Stimulated activated CD4-positive, alpha-beta T cell treated with anti-CD3 and anti-CD28 coated beads, TNF-alpha, amount 100 ng/mL, for 1 hour (primary cell): ENCODE measurements at regions not wholly inside any gene's neighbourhood (a gene's known extent, or its start where the extent isn't known, plus 50 kb on each side); places are given as distances from the start of the nearest gene placed in this dataset.
"Not testable (repeated sequence)": the region's sequence is repeated elsewhere in the genome, so short reads cannot be mapped to it uniquely, and the experiment has no call there.

Experiments used
- DNase-seq, 3 donors: peaks; one replicate each; pipeline ENCODE4 v3.0.0-alpha.2; 2020; ENCODE audit warnings: low read depth in 3 of 3, low spot score in 1 of 3

DNA sequence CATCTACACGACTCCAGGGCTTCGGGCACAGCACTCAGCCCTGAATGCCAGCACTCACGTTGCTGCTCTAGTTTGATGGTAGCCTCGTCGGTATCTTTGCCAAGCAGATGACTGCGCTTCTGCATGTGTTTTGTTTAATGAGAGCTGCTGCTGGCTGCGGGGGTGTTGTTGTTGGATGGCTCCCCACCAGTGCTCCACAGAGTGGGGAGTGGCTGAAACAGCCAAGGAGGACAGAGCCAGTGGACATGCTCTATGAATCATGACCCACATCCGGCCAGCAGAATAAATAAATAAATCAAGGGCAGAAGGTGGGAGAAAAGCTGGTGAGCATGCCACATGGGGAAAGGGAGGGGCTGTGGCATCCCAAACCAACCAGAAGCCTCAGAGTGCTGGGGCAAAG lies 131.2 kb upstream of the SOX11 start:
- DNase-seq: no peak

DNA sequence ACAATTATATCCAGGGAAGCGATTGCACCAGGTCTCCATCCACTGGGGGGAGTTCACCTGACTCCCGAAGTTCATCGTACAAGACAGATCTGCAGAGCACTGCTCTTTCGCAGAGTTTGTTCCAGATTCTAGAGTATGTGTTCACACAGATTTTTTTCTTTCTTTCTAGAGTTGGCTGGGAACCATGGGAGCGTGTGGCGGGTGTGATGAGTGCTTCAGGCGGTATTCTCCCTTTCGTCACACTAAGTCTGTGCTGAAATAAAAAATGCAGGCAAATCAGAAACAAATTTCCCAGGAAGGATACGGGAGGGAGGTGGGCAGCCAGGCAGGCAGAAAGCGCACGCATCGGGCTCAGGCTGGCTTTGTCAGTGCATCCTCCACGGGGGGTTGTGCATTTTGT lies 129.8 kb upstream of the SOX11 start:
- DNase-seq: no peak

DNA sequence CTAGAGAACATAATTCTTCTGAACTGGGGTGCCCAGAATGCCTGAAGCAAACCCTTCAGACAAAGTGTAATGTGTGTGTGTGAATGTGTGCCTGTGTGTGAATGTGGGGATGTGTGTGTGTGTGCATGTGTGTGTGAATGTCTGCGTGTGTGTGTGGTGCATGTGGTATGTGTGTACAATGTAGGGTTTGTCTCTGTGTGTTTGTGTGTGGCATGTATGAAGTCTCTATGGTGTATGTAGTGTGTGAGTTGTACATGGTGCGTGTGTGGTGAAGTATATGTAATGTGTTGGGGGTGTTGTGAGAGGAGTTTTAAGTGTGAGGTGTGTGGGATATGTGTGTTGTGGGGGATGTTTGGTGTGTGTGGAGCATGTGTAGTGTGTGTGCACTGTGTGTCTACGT lies 129.3 kb upstream of the SOX11 start:
- DNase-seq: no peak

DNA sequence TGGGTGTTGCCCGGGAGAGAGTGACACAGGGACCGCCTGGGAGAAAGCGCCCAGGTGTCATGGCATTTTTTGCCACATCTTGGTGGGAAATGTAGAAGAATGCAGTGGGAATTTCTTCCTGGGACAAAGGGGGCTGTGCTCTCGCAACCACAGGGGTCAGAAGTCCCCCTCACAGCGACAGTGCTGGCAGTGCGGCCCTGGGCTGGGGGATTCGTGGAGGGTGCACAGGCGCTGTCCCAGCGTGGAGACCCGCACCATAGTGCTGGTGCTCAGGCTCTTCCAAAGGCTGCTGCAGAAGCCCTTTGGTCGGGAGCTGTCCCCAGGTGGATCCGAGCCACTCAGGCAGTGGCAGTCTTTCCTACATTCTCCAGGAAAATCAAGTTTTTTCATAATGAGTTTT lies 128.8 kb upstream of the SOX11 start:
- no peak for DNase-seq

DNA sequence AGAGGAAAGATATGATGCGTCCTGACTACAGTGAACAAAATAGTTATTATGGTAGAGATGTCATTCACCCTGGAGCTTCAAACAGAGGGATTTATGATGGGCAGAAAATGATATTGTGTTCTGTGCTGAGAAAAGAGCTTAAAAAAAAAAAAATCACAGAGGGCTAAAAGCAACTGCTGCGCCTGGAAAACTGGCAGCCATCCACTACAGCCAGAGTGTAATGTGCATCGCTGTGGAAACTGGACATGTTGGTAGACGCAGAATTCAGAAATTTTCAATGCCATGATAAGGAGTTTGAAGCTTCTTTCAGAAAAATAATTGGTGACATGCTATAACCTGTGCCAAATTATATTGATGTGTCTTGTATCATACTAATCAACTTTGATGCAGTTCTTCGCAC lies 122.9 kb upstream of the SOX11 start:
- no peak for DNase-seq

DNA sequence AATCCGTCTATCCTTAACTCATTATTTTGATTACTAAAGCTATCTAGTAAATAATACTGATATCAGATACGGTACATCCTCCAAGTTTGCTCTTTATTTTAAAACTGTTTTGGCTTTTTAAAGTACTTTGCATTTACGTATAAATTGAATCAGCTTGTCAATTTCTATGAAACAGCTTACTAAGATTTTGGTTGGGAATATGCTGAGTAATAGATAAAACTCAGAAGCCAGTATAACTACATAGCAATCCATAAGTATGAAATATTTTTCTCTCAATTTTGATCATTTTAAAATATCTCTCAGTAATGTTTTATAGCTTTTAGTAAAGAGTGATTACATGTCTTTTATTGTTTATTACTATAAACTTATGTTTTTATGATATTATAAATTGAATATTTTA lies 116.2 kb upstream of the SOX11 start:
- no peak for DNase-seq

DNA sequence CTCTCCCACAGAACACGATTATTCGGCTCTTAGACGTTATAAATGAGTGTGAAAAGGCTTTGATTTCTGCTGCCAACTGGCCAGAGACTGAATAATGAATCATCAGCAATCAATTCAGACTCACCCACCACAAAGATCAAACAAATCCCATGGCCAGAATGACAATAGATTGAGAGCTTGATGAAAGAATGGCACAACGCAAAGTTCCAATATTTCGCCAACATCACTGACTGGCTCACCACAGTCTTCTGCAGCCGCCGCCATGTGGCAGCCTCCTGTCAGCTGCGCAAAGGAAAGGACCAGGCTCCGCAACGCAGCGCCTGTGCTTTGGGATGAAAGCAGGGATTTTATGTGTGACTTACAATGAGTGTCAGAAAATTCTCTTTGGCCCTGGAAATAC lies 104.4 kb upstream of the SOX11 start:
- no peak for DNase-seq

DNA sequence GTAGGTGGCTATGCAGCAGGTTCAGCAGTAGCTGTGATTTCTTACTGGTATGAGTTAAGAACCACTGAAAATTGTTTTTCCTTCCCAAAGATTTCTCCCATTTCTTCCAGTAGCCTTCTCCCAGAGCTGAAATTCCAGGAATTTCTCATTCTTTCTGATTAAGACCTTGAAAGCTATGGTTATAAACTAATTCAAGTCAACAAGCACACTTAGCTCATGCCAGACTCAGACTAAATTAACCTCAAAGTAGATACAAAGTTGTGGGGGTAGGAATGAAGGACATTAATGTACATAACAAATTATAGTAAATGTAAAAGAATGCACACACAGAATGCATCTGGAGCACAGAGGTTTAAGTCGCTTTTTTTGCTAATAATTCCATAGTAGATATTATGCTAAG lies 103.6 kb upstream of the SOX11 start:
- DNase-seq: no peak

DNA sequence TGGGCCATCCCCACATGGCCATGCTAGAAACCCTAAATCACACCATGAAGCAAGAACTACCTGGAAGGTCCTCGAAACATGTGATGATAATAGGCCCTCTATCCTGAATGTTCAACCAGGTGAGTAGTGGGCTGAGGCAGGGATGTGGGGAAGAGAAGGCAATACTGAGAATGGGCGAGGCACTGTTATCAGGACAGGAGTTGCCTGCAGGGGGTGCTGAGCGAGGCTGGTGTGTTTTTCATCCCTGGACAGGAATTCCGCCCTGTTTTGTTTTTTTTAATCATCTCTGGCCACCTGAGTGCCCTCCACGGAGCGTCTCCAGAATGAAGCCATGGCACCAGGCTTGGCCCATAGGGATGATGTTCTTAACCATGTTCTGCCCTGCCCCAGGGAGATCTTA lies 103.0 kb upstream of the SOX11 start:
- no peak for DNase-seq

DNA sequence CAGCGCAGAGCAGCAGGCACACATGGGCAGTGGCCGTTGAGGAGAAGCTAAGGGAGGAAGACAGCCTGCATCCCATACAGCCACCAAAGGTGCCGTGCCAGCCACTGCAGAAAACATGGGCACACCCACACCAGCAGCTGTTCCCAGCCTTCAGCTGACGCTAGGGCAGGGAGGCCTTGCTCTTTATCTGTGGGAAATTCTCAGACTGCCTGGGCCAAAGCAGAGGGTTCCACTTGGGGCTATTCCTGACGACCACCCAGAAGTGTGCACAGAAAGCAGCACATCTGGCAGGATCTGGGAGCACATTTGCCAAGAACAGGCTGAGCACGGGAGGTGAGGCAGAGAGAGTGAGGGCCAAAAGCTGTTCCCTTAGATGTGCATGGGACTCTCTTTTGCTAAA lies 101.3 kb upstream of the SOX11 start:
- DNase-seq: no peak

DNA sequence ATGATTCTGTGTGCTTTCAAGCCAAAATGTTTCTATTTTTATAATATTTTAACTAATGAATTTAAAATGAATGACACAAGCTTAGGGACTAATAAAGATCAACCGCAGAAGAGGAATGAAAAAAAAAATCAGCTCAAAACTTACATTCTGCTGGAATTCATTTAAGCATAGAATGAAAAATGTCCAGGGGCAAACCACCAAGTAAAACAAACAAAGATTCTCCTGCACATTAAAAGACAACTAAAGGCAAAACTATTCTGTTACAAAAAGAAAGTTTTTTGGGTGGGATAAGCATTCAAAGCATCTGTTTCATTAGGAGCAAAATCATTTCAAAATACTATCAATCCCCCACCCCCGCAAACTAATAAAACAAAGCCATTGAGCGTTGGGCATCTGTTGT lies 99.3 kb upstream of the SOX11 start:
- DNase-seq: no peak

DNA sequence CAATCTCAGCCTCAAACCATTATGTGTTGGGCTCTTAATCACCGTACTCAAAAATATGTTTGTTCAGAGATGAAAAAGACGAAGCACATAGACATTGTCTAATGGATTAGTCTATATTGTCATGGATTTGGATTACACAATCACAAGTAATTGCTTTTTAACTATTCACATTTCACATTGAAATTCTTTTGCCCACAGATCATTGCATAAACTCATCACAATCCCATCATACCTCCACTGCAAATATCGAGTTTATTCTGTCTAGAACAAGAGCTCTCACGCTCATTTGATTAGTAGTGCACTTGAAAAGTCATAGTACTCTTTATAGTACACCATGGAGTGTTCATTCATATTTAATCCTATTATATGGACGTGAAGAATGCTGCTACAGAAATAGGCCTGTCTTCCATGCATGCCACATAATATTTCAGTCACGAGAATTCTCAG lies 97.9 kb upstream of the SOX11 start:
- DNase-seq: no peak

DNA sequence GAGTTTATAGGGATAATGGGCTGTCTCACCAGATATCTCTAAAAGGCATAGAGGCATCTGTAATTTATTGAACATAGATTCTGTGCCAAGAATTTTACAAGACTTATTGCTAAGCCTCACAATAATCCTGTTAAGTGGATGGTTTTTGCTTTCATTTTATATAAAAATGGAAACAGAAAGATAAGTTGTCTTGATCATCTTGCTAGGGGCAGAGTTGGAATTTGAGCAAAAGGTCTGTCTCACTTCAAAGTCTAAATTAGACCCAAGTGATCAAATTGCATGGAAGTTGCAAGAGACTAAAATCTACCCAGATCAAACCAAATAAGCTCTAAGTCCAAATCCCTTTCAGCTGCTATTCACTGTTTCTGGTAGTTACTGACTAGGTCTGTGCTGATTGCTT lies 95.3 kb upstream of the SOX11 start:
- no peak for DNase-seq

DNA sequence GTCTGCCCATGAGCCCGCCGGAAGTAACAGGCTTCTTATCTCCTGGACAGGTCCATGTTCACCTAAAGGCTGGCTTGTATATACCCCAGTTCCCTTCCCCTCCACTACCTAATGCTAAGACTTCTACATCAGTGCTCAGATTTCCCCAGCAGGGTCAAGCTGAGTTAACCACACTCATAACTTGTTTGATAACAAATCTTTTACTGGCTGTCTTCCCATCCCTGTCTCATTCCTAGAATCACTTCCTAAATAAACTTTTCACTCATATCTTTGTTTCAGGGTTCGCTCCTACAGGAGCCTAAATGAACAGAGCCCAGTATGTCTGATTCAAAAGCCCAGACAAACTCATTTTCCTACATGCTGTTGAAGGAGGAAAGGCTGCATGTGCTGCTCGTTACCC lies 94.0 kb upstream of the SOX11 start:
- no peak for DNase-seq

DNA sequence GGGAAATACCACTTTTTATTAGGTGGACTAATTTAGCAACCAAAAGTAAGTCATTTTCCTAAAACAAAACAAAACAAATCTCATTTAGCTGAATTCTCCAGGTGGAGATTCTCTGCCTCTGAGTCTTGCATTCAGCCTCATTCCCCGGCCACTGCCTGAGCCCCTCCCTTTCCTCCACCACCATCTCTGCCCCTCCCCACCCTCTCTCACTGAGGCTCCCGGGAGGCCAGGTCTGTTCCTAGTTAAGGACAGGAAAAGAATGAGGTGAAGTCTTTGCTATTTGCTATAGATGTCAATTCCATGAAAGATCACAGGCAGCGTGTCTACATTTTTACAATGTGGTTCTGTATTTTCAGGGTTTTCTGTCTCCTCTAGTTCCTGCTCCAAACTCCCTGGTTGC lies 83.0 kb upstream of the SOX11 start:
- DNase-seq: no peak

DNA sequence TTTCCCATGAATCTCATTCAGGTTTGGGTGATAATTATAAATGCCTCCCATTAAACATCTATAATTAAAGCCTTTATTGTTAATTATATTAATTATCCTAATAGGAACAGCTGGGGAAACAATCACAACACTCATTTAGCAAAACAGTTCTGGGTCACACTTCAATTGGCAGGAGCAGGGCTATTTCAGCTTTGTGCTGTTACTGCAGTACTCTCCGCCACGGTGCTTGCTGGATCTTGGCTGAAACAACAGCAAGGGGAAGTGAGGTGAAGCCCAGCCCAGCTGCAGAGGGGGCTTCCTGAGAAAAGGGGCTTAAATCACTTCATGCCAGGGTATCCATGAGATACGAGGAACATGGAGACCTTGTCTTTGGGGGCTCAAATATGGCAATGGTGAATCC lies 79.5 kb upstream of the SOX11 start:
- DNase-seq: no peak

DNA sequence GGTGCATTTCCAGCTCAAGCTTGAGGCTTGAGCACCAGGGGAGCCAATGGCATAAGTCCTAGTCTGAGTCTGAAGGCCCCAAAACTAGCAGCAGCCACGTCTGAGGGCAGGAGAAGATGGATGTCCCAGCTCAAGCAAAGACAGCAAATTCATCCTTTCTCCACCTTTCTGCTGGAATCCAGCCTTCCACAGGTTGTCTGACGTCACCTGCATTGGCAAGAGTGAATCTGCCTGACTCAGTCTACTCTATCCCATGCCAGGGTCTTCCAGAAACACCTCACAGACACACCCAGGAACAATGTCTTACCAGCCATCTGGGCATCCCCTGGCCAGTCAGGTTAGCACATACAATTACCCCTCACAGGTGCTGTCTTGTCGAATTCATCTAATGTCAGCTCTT lies 76.2 kb upstream of the SOX11 start:
- DNase-seq: no peak

DNA sequence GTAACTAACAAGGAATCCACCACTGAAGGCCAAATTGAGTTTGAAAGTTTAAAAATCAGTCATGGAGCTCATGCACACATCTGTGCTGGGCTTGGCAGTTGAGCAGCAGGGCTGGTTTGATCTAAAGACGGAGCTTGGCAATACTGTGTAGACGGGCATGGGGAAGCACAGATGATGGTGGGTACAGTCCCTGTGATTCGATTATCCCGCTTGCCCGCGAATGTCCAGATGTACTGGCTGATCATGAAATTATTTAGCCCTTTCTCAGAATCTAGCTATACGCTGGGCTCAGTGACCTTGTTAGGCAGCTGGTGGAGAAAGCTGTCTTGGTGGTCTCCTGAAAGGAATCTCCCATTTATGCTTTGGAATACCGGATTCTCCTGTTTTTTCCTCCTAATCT lies 74.8 kb upstream of the SOX11 start:
- DNase-seq: no peak

DNA sequence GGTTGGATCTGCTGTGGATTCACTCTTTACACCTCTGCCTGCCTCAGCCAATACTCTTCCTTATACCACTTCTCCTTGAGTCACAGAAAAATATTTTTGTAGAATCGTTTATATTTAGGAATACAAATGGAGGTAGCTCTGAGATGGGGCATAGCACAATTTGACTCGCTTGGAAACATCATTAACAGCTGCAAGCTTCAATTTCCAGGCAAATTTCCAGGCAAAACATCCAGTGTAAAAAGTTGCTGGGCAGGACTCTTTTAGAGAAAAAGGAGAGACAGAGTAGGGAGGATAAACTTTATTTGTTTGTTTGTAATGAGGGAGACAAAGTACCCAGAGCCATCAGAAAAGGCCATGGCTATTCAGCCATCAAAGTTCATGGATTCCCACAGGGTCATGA lies 74.4 kb upstream of the SOX11 start:
- DNase-seq: no peak

DNA sequence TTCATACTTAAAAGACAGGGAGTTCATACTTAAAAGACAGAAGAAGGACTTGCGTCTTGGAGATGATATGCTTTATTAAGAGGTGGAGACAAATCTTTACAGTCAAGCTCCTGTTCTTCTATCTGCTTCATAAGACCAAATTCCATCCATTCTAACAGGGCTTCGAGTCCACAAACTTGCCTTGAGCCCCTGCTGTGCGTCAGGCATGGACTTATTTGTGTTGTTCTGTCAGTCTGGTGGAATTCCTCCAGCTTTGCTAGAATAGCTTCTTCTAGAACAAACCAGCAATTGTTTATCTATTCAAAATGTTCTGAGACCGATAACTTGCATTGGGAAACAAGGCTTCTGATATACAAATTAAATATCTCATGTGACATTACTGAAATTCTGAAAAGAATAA lies 73.9 kb upstream of the SOX11 start:
- DNase-seq: no peak

DNA sequence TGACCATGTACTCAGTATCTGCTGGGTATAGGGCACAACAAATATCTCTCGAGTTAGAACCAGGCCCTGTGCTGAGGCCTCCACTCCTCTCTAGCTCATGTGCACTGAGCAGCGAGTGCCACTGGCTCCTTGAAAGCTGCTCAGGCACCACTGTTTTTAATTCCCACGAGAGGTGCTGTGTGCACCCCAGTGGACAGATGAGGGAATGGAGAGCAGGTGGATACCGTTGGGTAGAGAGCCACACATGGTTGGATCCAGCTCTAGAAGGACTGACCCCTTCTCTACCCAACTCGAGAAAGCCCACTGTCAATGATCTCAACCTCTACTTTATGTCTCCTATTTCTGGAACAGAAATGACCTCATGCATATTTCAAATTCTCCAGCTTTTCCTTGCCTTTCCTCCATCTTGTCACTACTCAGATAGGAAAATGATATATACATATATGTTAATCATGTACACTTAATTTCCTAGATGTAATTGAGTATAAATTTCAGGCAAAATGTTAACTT lies 66.6 kb upstream of the SOX11 start:
- not testable (repeated sequence) for DNase-seq

DNA sequence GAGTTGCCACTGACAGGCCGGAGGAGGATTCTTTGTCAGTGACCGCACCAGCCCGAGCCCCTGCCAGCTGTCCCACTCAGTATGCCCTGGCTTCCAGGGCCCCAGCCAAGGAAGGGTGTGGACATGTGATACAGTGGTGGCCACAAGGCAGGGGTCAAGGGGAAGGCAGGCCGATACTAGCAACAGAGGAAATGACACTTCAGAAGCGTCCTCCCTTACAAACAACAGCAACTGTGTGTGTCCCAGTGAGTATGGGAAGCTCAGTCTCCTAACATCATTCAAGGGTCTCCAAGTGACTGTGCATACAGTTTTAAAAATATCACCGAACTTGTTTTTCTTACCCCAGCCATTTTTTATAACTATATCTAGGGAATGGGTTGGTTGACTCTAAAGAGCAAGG lies 63.7 kb upstream of the SOX11 start:
- not testable (repeated sequence) for DNase-seq

DNA sequence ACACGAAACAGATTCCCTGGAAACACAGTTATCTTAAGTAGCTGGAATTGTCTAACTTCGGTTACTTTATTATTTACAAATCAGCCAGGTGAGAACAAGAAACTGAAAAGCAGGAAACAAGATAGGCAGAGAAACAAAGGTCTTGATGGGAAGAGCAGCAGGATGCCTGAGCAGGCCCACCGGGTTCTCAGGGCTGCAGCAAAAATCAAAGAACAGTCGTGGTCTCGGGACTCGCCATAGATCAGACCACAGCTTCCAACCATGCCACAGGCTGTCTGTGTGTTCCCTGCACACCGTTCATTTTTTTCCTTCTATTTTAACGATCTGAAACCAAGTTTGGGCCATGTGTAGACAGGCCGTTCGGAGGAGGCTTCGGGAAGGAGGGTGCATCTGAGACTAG lies 62.7 kb upstream of the SOX11 start:
- DNase-seq: not testable (repeated sequence)

DNA sequence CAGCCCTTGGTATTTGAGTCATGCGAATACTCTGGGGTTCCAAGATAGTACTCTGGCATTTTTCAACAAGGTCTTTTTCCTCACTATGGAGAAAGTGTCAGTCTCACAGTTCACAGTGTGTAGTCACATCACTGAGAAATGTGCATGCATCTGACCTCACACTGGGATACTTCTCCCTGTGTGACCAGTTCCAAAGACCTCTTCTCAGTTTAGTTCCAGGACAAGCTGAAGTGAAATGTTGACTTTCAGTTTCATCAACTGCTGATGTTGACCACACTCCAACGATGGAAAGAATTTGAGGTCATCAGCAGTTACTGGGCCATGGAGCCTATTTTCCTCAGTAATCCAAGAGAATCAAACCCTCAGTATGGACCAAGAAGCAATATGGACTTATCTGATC lies 55.1 kb upstream of the SOX11 start:
- DNase-seq: not testable (repeated sequence)
